CD14-positive monocyte (primary cell): ENCODE measurements at regions not wholly inside any gene's neighbourhood (a gene's known extent, or its start where the extent isn't known, plus 50 kb on each side); places are given as distances from the start of the nearest gene placed in this dataset.

Experiments used
- DNase-seq, 3 donors: peaks; one replicate each; pipeline ENCODE4 v3.0.0-alpha.2; 2011 to 2022
- H2AFZ ChIP-seq: 2 replicates; pipeline ENCODE4 v1.6.0; 2012; ENCODE audit warnings: mild to moderate bottlenecking, low read depth, low read length, inconsistent platforms; ENCODE audit not compliant: insufficient read depth, poor library complexity, severe bottlenecking
- H3K27ac ChIP-seq, 2 donors: 1 replicate in 1 of 2; 2 replicates in 1 of 2; pipeline ENCODE4 v1.5.1; 2012 to 2013; ENCODE audit warnings: low read length in 2 of 2, control low read depth in 1 of 2, inconsistent platforms in 1 of 2, low read depth in 1 of 2, mild to moderate bottlenecking in 1 of 2
- H3K27me3 ChIP-seq, 2 donors: one replicate each; pipeline versions ENCODE4 v1.6.0 to v1.6.1; 2011 to 2013; ENCODE audit warnings: low read length in 2 of 2; ENCODE audit not compliant: control insufficient read depth in 2 of 2, insufficient read depth in 2 of 2
- H3K36me3 ChIP-seq, 2 donors: replicated peaks in 1 of 2; 1 replicate in 1 of 2; 2 replicates in 1 of 2; pipeline versions ENCODE4 v1.5.1 to v1.6.1; 2012 to 2013; ENCODE audit warnings: low read length in 2 of 2, control low read depth in 1 of 2, inconsistent platforms in 1 of 2, mild to moderate bottlenecking in 1 of 2; ENCODE audit not compliant: insufficient read depth in 2 of 2, control insufficient read depth in 1 of 2
- H3K4me1 ChIP-seq, 2 donors: 1 replicate in 1 of 2; 2 replicates in 1 of 2; pipeline versions ENCODE4 v1.5.1 to v1.6.1; 2012 to 2013; ENCODE audit warnings: low read length in 2 of 2, control low read depth in 1 of 2, inconsistent platforms in 1 of 2, mild to moderate bottlenecking in 1 of 2, moderate library complexity in 1 of 2; ENCODE audit not compliant: insufficient read depth in 2 of 2, control insufficient read depth in 1 of 2
- H3K4me2 ChIP-seq: replicated peaks from 2 replicates; pipeline ENCODE3; 2012; ENCODE audit warnings: low read length, moderate library complexity, mild to moderate bottlenecking; ENCODE audit not compliant: poor library complexity, severe bottlenecking; ENCODE audit errors: extremely low read depth
- H3K4me3 ChIP-seq, 3 experiments: fragments of 200-600 bp in 1 of 3; sonication (generic) in 1 of 3; replicated peaks in 1 of 3; 1 replicate in 2 of 3; 2 replicates in 1 of 3; pipeline ENCODE4 v1.5.1; 2011 to 2013; ENCODE audit warnings: low read length in 3 of 3, mild to moderate bottlenecking in 3 of 3, control low read depth in 2 of 3, low read depth in 2 of 3, inconsistent platforms in 1 of 3, moderate library complexity in 1 of 3
- H3K79me2 ChIP-seq: 2 replicates; pipeline ENCODE4 v1.6.0; 2012; ENCODE audit warnings: mild to moderate bottlenecking, control low read depth, inconsistent platforms, low read length, moderate library complexity; ENCODE audit not compliant: insufficient read depth
- H3K9ac ChIP-seq: 2 replicates; pipeline ENCODE4 v1.6.0; 2017; ENCODE audit warnings: low read length, mild to moderate bottlenecking; ENCODE audit not compliant: insufficient read depth, poor library complexity, severe bottlenecking
- H3K9me3 ChIP-seq, 2 donors: replicated peaks in 1 of 2; 1 replicate in 1 of 2; 2 replicates in 1 of 2; pipeline versions ENCODE4 v1.5.1 to v1.6.1; 2012 to 2013; ENCODE audit warnings: low read length in 2 of 2, control low read depth in 1 of 2; ENCODE audit not compliant: control insufficient read depth in 1 of 2, insufficient read depth in 1 of 2
- H4K20me1 ChIP-seq: 2 replicates; pipeline ENCODE4 v1.6.0; 2012; ENCODE audit warnings: mild to moderate bottlenecking, low read length, control low read depth, moderate library complexity; ENCODE audit not compliant: insufficient read depth
- H3K27ac Mint-ChIP-seq, 7 donors: one replicate each; pipeline ENCODE4 v1.8.0; 2020; ENCODE audit warnings: mild to moderate bottlenecking in 7 of 7, mixed read lengths in 7 of 7, moderate library complexity in 6 of 7, inconsistent platforms in 2 of 7
- H3K27me3 Mint-ChIP-seq, 3 donors: one replicate each; pipeline ENCODE4 v1.8.0; 2021 to 2022; ENCODE audit warnings: low read depth in 3 of 3, mild to moderate bottlenecking in 3 of 3, mixed read lengths in 3 of 3, moderate library complexity in 3 of 3, inconsistent platforms in 1 of 3
- H3K36me3 Mint-ChIP-seq, 2 donors: one replicate each; pipeline ENCODE4 v1.8.0; 2020; ENCODE audit warnings: mixed read lengths in 2 of 2, inconsistent platforms in 1 of 2, mild to moderate bottlenecking in 1 of 2
- H3K4me1 Mint-ChIP-seq: one replicate; pipeline ENCODE4 v1.8.0; 2020; ENCODE audit warnings: mild to moderate bottlenecking, mixed read lengths
- H3K4me3 Mint-ChIP-seq, 2 donors: one replicate each; pipeline ENCODE4 v1.8.0; 2020; ENCODE audit warnings: mild to moderate bottlenecking in 2 of 2, mixed read lengths in 2 of 2, moderate library complexity in 1 of 2
- H3K9me3 Mint-ChIP-seq, 7 donors: one replicate each; pipeline ENCODE4 v1.8.0; 2020 to 2022; ENCODE audit warnings: mixed read lengths in 7 of 7, mild to moderate bottlenecking in 6 of 7, moderate library complexity in 6 of 7, inconsistent platforms in 2 of 7
- CTCF ChIP-seq: fragments of 200-600 bp; IDR thresholded peaks from one replicate; pipeline ENCODE4 v1.8.0; 2022; ENCODE audit warnings: antibody characterized with exemption, mild to moderate bottlenecking
- WGBS: methylation state at CpG from one replicate; pipeline ENCODE4 v1.1.5; 2013; ENCODE audit warnings: missing lambda C conversion rate; ENCODE audit not compliant: insufficient coverage; 5-methylcytosine and 5-hydroxymethylcytosine counted together
- intact Hi-C, 2 donors: fragments of 100-400 bp; cut with micrococcal nuclease; formaldehyde crosslinking; loops; one replicate each; pipeline versions ENCODE4 v1.15.0 to v1.15.1; 2023

DNA sequence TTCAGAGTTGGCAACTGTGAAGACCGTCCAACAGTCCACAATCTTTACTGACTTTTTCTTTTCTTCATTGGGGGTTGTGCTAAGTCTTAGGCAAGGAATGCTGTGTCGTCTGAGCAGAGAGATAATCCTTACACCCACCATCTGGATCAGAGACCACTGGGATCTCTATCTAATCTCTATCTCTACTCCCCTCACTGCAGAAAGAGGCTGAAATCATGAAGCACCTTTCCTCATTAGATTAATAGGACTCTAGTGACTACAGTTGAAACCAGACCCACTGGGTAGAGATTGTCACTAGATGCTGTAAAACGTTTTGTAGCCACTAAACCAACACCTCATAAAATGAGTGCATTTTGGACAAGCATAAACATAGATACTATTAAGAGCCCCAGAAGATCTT, 387.4 kb upstream of the CELF2 start:
- Histone ChIP-seq H4K20me1 (no peaks in the 10 kb centered on the region), H3K27ac (no peak overlapping the region), H3K9me3 (no peaks in the 10 kb centered on the region), H3K36me3 (no peaks in the 10 kb centered on the region), H3K9ac (no peak overlapping the region), H3K4me1 (no peaks in the 10 kb centered on the region), H3K4me2 (no peak overlapping the region), H3K27me3 (no peaks in the 10 kb centered on the region), H3K4me3 (no peak overlapping the region), H3K79me2 (no peaks in the 10 kb centered on the region), H2AFZ (no peak overlapping the region)
- H3K27ac Mint-ChIP-seq = no peak overlapping the region
- WGBS = no CpG with 5 or more reads among the region's 3 CpGs
- peaks cover 0 to 3% (median 0%) of the 10 kb centered on the region in 7 donors for H3K9me3 Mint-ChIP-seq
- H3K27me3 Mint-ChIP-seq = peaks cover 0 to 6% (median 5%) of the 10 kb centered on the region in 3 donors
- no peak for DNase-seq
- H3K36me3 Mint-ChIP-seq = no peaks in the 10 kb centered on the region
- H3K4me1 Mint-ChIP-seq = peaks cover 7% of the 10 kb centered on the region
- peak overlapping the region in 1 of 2 donors; percentile 13 for H3K4me3 Mint-ChIP-seq
- intact Hi-C loops = no loop called here
- no peak for TF ChIP-seq CTCF

DNA sequence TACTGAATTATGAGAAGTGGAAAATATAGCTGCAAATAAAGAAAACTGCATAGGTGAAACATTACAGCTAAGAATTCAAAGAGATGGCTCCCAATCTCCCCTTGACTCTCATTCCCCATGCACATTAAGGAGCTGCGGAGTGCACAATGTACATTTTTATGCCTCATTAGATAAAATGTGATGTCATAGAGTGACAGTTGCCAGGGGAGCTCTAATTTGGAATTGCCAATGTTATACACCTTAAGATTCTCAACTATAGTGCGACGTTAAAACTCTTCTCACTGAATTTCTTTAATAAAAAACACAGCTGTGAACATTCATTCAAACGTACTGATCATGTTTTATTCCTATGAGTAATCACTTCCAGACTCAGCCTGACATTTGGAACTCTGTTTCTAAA, 386.9 kb upstream of the CELF2 start:
- 100% methylated on average over 3 of the region's 4 CpGs for WGBS
- no peak for TF ChIP-seq CTCF
- no peak overlapping the region for H2AFZ ChIP-seq
- no peaks in the 10 kb centered on the region for H3K79me2 ChIP-seq
- Mint-ChIP-seq H3K27ac (no peak overlapping the region), H3K36me3 (no peaks in the 10 kb centered on the region), H3K4me3 (no peak overlapping the region), H3K27me3 (peaks cover 0 to 6% (median 5%) of the 10 kb centered on the region in 3 donors), H3K9me3 (peaks cover 0 to 3% (median 0%) of the 10 kb centered on the region in 7 donors), H3K4me1 (peaks cover 7% of the 10 kb centered on the region)
- no peak overlapping the region for H3K4me3 ChIP-seq
- no peak for DNase-seq
- intact Hi-C loops = no loop called here
- H3K4me1 ChIP-seq = no peaks in the 10 kb centered on the region
- H3K27ac ChIP-seq = no peak overlapping the region
- H3K36me3 ChIP-seq = no peaks in the 10 kb centered on the region
- no peaks in the 10 kb centered on the region for H3K27me3 ChIP-seq
- no peak overlapping the region for H3K4me2 ChIP-seq
- no peaks in the 10 kb centered on the region for H4K20me1 ChIP-seq
- H3K9me3 ChIP-seq = no peaks in the 10 kb centered on the region
- H3K9ac ChIP-seq = no peak overlapping the region
